ENCODE measurements at regions not wholly inside any gene's neighbourhood (a gene's known extent, or its start where the extent isn't known, plus 50 kb on each side); places are given as distances from the start of the nearest gene placed in this dataset.

- no peak for DNase-seq (ENCODE audit: low read depth)
- no peak for TF ChIP-seq CTCF (IDR thresholded peaks at IDR 0.05; ENCODE audit: low read length, missing control alignments)
- H3K4me3 ChIP-seq (replicated peaks; ENCODE audit: low read depth, low read length), result no peak overlapping the region
Observed at GRCh38 chr1:235027076-235027861, 101.4 kb downstream of the TOMM20 start.

GRCh38 chr1:235025422-235025984 is 103.1 kb downstream of the TOMM20 start:
- TF ChIP-seq CTCF (IDR thresholded peaks at IDR 0.05; ENCODE audit: low read length, missing control alignments), result no peak
- no peak for DNase-seq (ENCODE audit: low read depth)
- H3K4me3 ChIP-seq (replicated peaks; ENCODE audit: low read depth, low read length), result no peak overlapping the region

GRCh38 chr1:235024711-235025421 is 103.8 kb downstream of the TOMM20 start:
- no peak for DNase-seq (ENCODE audit: low read depth)
- H3K4me3 ChIP-seq (replicated peaks; ENCODE audit: low read depth, low read length), result no peak overlapping the region
- no peak for TF ChIP-seq CTCF (IDR thresholded peaks at IDR 0.05; ENCODE audit: low read length, missing control alignments)

- TF ChIP-seq CTCF (IDR thresholded peaks at IDR 0.05; ENCODE audit: low read length, missing control alignments), result no peak
- no peak overlapping the region for H3K4me3 ChIP-seq (replicated peaks; ENCODE audit: low read depth, low read length)
- DNase-seq (ENCODE audit: low read depth), result no peak
Observed at GRCh38 chr1:235023711-235024439, 104.8 kb downstream of the TOMM20 start.

- no peak for DNase-seq (ENCODE audit: low read depth)
- TF ChIP-seq CTCF (IDR thresholded peaks at IDR 0.05; ENCODE audit: low read length, missing control alignments), result no peak
- H3K4me3 ChIP-seq (replicated peaks; ENCODE audit: low read depth, low read length), result no peak overlapping the region
Observed at GRCh38 chr1:235022981-235023710, 105.5 kb downstream of the TOMM20 start.

- peak; percentile 39 for DNase-seq (ENCODE audit: low read depth)
- H3K4me3 ChIP-seq (replicated peaks; ENCODE audit: low read depth, low read length), result no peak overlapping the region
- no peak for TF ChIP-seq CTCF (IDR thresholded peaks at IDR 0.05; ENCODE audit: low read length, missing control alignments)
Observed at GRCh38 chr1:235022341-235022980, 106.2 kb downstream of the TOMM20 start.
